ENCODE measurements at regions not wholly inside any gene's neighbourhood (a gene's known extent, or its start where the extent isn't known, plus 50 kb on each side); places are given as distances from the start of the nearest gene placed in this dataset.

- no peak for TF ChIP-seq CTCF (IDR thresholded peaks at IDR 0.05)
- Histone ChIP-seq H3K4me1 (no peaks in the 10 kb centered on the region), H3K27ac (no peak overlapping the region), H3K9me3 (no peaks in the 10 kb centered on the region), H3K4me3 (no peak overlapping the region), H3K27me3 (no peaks in the 10 kb centered on the region), H3K36me3 (no peaks in the 10 kb centered on the region)
- no peak for DNase-seq (ENCODE audit: low spot score in 2 of 2)
- intact Hi-C loops (cut with DNase I), result no loop called here
These were observed 1023.5 kb downstream of the TYW1 start for GRCh38 chr7:68020102-68020501.

- H3K4me1 ChIP-seq, result no peaks in the 10 kb centered on the region
- no peak for TF ChIP-seq CTCF (IDR thresholded peaks at IDR 0.05)
- H3K9me3 ChIP-seq, result no peaks in the 10 kb centered on the region
- intact Hi-C loops (cut with DNase I), result no loop called here
- no peak overlapping the region for H3K27ac ChIP-seq
- no peaks in the 10 kb centered on the region for H3K27me3 ChIP-seq
- H3K36me3 ChIP-seq, result no peaks in the 10 kb centered on the region
- DNase-seq (ENCODE audit: low spot score in 2 of 2), result no peak
- no peak overlapping the region for H3K4me3 ChIP-seq
These were observed 1028.7 kb downstream of the TYW1 start for GRCh38 chr7:68025369-68025768.

- H3K4me3 ChIP-seq, result no peak overlapping the region
- H3K27me3 ChIP-seq, result no peaks in the 10 kb centered on the region
- DNase-seq (ENCODE audit: low spot score in 2 of 2), result no peak
- no peak for TF ChIP-seq CTCF (IDR thresholded peaks at IDR 0.05)
- no peak overlapping the region for H3K27ac ChIP-seq
- no peaks in the 10 kb centered on the region for H3K36me3 ChIP-seq
- intact Hi-C loops (cut with DNase I), result no loop called here
- no peaks in the 10 kb centered on the region for H3K9me3 ChIP-seq
- H3K4me1 ChIP-seq, result no peaks in the 10 kb centered on the region
These were observed 1033.9 kb downstream of the TYW1 start for GRCh38 chr7:68030530-68030929.

- Histone ChIP-seq H3K36me3 (no peaks in the 10 kb centered on the region), H3K9me3 (no peaks in the 10 kb centered on the region), H3K27me3 (no peaks in the 10 kb centered on the region), H3K4me1 (no peaks in the 10 kb centered on the region), H3K4me3 (no peak overlapping the region), H3K27ac (no peak overlapping the region)
- no peak for DNase-seq (ENCODE audit: low spot score in 2 of 2)
- intact Hi-C loops (cut with DNase I), result no loop called here
- TF ChIP-seq CTCF (IDR thresholded peaks at IDR 0.05), result no peak
These were observed 1034.7 kb downstream of the TYW1 start for GRCh38 chr7:68031180-68031943.

- no peaks in the 10 kb centered on the region for H3K27me3 ChIP-seq
- no peak for TF ChIP-seq CTCF (IDR thresholded peaks at IDR 0.05)
- intact Hi-C loops (cut with DNase I), result no loop called here
These were observed 1042.1 kb downstream of the TYW1 start for GRCh38 chr7:68038621-68039314.

More at GRCh38 chr7:68038621-68039314, 1042.1 kb downstream of the TYW1 start:
- no peak for DNase-seq (ENCODE audit: low spot score in 2 of 2)
- Histone ChIP-seq H3K36me3 (no peaks in the 10 kb centered on the region), H3K9me3 (no peaks in the 10 kb centered on the region), H3K27ac (no peak overlapping the region), H3K4me1 (no peaks in the 10 kb centered on the region), H3K4me3 (no peak overlapping the region)
